ENCODE measurements at regions not wholly inside any gene's neighbourhood (a gene's known extent, or its start where the extent isn't known, plus 50 kb on each side); places are given as distances from the start of the nearest gene placed in this dataset.

DNA sequence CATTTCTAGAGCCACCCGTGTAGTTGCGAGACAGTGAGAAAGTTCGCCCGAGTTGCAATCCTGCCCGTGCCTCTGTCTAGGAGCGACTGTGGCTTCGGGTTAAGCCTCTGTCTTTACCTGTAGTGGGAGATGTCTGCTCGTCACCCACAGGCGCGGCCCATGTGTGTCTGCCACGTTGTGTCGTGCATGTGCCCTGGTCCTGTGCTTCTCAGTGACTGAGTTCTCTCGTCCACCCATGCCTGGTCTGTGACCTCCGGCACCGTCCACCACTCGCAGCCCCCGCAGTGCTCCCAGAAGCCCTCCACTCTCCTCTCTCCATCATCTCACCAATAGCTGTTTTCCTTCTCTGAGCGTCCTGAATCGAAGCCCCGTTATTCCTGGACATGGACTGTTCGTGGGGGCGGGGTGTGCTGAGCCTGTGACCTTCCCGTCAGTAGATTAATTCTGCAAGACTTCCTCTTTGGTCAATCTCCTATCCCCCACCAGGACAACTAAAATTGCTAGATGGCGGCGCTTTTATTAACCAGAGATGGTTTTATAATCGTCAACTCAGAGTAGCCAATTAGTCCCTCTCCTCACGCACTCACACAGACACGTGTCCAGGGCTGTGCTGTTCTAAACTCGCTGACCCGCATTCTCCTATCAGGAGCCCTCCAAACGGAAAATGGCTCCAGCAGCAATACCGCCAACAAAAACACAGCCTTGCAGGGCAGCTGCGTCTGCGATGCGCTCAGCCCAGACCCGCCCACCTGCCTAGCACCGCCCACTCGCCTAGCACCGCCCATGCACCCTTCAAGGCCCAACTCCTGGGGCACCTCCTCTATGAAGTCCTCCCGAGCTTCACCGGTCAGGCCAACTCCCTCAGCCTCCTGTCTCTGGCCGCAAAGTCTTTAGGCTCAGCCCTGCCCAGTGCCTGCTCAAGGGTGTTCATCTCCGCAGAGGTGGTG is 119.4 kb downstream of the TWIST2 start:
- TF ChIP-seq L3MBTL2 (conservative IDR thresholded peaks at IDR 0.05) (no peak), FOXM1 (IDR thresholded peaks at IDR 0.05; ENCODE audit: borderline replicate concordance) (no peak), ELF4 (IDR thresholded peaks at IDR 0.05) (no peak), NFRKB (IDR thresholded peaks at IDR 0.05) (no peak), SUZ12 (IDR thresholded peaks at IDR 0.05) (no peak), SP1 (IDR thresholded peaks at IDR 0.05) (no peak), HDGF (IDR thresholded peaks at IDR 0.05; ENCODE audit: borderline replicate concordance) (no peak), BHLHE40 (IDR thresholded peaks at IDR 0.05; ENCODE audit: borderline replicate concordance) (no peak), TARDBP (IDR thresholded peaks at IDR 0.05) (no peak)

Measured in HEK293T (cell line).